ENCODE measurements at regions not wholly inside any gene's neighbourhood (a gene's known extent, or its start where the extent isn't known, plus 50 kb on each side); places are given as distances from the start of the nearest gene placed in this dataset.

DNA sequence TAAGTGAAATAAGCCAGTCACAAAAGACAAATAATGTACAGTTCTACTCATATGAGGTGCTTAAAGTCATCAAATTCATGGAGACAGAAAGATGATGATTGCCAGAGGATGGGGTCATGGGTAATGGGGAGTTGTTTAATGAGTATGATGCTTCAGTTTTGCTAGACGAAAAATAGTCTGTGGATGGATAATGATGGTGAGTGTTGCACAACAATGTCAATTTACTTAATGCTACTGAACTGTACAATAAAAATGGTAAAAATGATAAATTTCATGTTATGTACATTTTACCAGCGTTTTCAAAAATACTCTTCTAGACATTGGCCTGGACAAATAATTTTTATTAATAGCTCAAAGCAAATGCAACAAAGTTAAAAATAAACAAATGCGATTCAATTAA lies 118.5 kb upstream of the KYNU start:
- WGBS, 4 donors = 81 to 87% (median 85%) methylated on average over 3 of the region's 3 CpGs
- intact Hi-C loops (cut with DNase I) = no loop called here
- Histone ChIP-seq H3K27me3 (no peaks in the 10 kb centered on the region), H3K9me3 (replicated peaks in 1 of 3) (no peaks in the 10 kb centered on the region), H3K4me3 (no peak overlapping the region), H3K4me1 (replicated peaks in 1 of 2) (no peaks in the 10 kb centered on the region), H3K36me3 (replicated peaks in 1 of 2) (no peaks in the 10 kb centered on the region), H3K27ac (no peak overlapping the region)
- no peak for DNase-seq
- TF ChIP-seq, protein P1, sequence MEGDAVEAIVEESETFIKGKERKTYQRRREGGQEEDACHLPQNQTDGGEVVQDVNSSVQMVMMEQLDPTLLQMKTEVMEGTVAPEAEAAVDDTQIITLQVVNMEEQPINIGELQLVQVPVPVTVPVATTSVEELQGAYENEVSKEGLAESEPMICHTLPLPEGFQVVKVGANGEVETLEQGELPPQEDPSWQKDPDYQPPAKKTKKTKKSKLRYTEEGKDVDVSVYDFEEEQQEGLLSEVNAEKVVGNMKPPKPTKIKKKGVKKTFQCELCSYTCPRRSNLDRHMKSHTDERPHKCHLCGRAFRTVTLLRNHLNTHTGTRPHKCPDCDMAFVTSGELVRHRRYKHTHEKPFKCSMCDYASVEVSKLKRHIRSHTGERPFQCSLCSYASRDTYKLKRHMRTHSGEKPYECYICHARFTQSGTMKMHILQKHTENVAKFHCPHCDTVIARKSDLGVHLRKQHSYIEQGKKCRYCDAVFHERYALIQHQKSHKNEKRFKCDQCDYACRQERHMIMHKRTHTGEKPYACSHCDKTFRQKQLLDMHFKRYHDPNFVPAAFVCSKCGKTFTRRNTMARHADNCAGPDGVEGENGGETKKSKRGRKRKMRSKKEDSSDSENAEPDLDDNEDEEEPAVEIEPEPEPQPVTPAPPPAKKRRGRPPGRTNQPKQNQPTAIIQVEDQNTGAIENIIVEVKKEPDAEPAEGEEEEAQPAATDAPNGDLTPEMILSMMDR (IDR thresholded peaks at IDR 0.05) = no peak
- TF ChIP-seq POLR2A (IDR thresholded peaks at IDR 0.05) = no peak

DNA sequence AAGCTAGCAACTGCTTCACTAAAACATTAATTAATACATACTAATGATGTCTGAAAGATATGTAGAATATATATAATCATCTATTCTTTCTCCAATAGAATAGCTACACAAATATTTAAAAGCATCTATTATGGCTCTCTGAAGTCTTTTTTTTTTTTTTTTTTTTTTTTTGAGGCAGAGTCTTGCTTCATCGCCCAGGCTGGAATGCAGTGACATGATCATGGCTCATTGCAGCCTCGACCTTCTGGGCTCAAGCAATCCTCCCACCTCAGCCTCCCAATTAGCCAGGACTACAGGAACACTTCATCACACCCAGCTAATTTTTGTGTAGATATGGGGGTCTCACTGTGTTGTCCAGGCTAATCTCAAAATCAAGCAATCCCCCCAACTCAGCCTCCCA lies 120.4 kb upstream of the KYNU start:
- no peak for TF ChIP-seq POLR2A (IDR thresholded peaks at IDR 0.05)
- TF ChIP-seq, protein P1 (IDR thresholded peaks at IDR 0.05) = no peak
- intact Hi-C loops (cut with DNase I) = no loop called here
- WGBS, 4 donors = 50 to 79% (median 67%) methylated on average over 2 of the region's 2 CpGs

DNA sequence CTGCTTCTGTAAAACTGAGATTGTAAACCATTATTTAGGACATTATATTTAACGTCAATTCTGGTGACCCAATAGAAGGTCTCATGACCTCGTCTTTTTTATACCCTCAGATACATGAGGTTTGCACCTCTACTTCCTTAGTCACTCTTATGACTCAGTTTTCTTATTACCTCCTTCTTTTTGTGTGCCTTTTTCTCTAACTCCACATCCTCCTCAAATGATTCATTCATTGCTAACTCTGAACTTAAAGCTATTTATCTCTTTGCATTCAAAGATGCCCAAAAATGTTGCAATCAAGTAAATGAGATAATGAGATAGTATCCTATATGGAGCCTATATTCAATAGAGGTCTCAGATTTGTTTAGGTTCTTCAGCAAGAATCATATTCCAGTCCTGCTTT lies 121.0 kb upstream of the KYNU start:
- Histone ChIP-seq H3K4me1 (replicated peaks in 1 of 2) (no peaks in the 10 kb centered on the region), H3K27ac (no peak overlapping the region), H3K36me3 (replicated peaks in 1 of 2) (no peaks in the 10 kb centered on the region), H3K4me3 (no peak overlapping the region), H3K27me3 (no peaks in the 10 kb centered on the region), H3K9me3 (replicated peaks in 1 of 3) (no peaks in the 10 kb centered on the region)
- WGBS, 4 donors = 40 to 58% (median 48%) methylated on average over 2 of the region's 2 CpGs
- DNase-seq = no peak
- intact Hi-C loops (cut with DNase I) = no loop called here
- no peak for TF ChIP-seq POLR2A (IDR thresholded peaks at IDR 0.05)

More for the DNA sequence above, 120.4 kb upstream of the KYNU start:
- Histone ChIP-seq H3K9me3 (replicated peaks in 1 of 3) (no peaks in the 10 kb centered on the region), H3K36me3 (replicated peaks in 1 of 2) (no peaks in the 10 kb centered on the region), H3K27ac (no peak overlapping the region), H3K4me3 (no peak overlapping the region), H3K4me1 (replicated peaks in 1 of 2) (no peaks in the 10 kb centered on the region), H3K27me3 (no peaks in the 10 kb centered on the region)
- DNase-seq = no peak

DNA sequence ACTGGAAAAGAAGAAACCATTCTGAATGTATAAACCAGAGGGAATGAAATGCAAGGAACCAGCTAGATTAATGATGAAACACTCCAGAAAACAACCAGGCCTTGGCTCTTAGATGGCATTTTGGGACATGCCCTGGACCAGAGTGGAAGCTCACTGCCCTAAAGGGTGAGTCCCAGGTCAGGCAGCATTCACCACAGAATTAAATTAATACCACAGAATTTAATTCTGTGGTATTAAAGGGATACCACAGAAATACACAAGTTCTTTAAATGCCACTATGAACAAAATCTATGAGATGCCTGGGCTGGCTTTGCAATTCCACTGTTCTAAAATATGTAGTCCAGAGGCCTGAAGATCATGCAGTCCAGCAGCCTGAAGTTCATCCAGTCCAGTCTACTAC lies 122.3 kb upstream of the KYNU start:
- no peak for TF ChIP-seq POLR2A (IDR thresholded peaks at IDR 0.05)
- TF ChIP-seq, protein P1 (IDR thresholded peaks at IDR 0.05) = no peak
- intact Hi-C loops (cut with DNase I) = no loop called here
- H3K27ac ChIP-seq = no peak overlapping the region
- no peaks in the 10 kb centered on the region for H3K36me3 ChIP-seq (replicated peaks in 1 of 2)
- no peaks in the 10 kb centered on the region for H3K9me3 ChIP-seq (replicated peaks in 1 of 3)
- H3K4me3 ChIP-seq = no peak overlapping the region
- H3K27me3 ChIP-seq = no peaks in the 10 kb centered on the region
- no peaks in the 10 kb centered on the region for H3K4me1 ChIP-seq (replicated peaks in 1 of 2)
- no peak for DNase-seq

DNA sequence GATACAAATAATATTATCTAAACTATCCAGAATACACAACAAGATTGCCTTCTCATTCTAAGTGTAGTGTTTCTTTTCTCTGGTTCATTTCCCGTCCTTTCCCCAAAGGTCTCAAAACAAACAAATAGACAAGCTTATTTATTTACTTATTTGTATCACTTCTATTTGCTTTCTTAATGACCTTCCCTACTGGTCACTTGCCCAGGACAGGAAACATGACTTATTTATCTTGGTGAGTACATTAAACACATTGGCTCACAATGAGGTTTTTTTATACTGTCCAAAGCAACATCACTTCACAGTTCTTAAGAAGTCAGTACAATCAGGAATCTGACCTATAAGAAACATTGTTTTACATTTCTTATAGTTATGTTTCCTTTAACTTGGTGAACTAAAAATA lies 123.3 kb upstream of the KYNU start:
- DNase-seq = no peak
- no peaks in the 10 kb centered on the region for H3K36me3 ChIP-seq (replicated peaks in 1 of 2)
- H3K4me1 ChIP-seq (replicated peaks in 1 of 2) = no peaks in the 10 kb centered on the region
- H3K4me3 ChIP-seq = no peak overlapping the region
- intact Hi-C loops (cut with DNase I) = no loop called here
- WGBS, 4 donors = 56 to 80% (median 68%) methylated on average over 1 of the region's 1 CpG
- H3K27me3 ChIP-seq = no peaks in the 10 kb centered on the region
- H3K9me3 ChIP-seq (replicated peaks in 1 of 3) = no peaks in the 10 kb centered on the region
- H3K27ac ChIP-seq = no peak overlapping the region
- TF ChIP-seq, protein P1 (IDR thresholded peaks at IDR 0.05) = no peak
- no peak for TF ChIP-seq POLR2A (IDR thresholded peaks at IDR 0.05)

All from adrenal gland (tissue), 9 donors.